Effector memory CD4-positive, alpha-beta T cell (primary cell): ENCODE measurements at regions not wholly inside any gene's neighbourhood (a gene's known extent, or its start where the extent isn't known, plus 50 kb on each side); places are given as distances from the start of the nearest gene placed in this dataset.
"Not testable (repeated sequence)": the region's sequence is repeated elsewhere in the genome, so short reads cannot be mapped to it uniquely, and the experiment has no call there.

Experiments
- DNase-seq, 3 donors: peaks; one replicate each; pipeline ENCODE4 v3.0.0-alpha.2; 2020
- H3K27ac ChIP-seq: 2 replicates; pipeline ENCODE4 v1.7.0; 2013; ENCODE audit warnings: mild to moderate bottlenecking, low read length, moderate library complexity; ENCODE audit not compliant: insufficient read depth, poor library complexity, severe bottlenecking
- H3K27me3 ChIP-seq: replicated peaks from 2 replicates; pipeline ENCODE4 v1.7.0; 2013; ENCODE audit warnings: mild to moderate bottlenecking, low read length; ENCODE audit not compliant: insufficient read depth, control insufficient read depth, poor library complexity, severe bottlenecking
- H3K36me3 ChIP-seq: 2 replicates; pipeline ENCODE4 v1.7.0; 2013; ENCODE audit warnings: mild to moderate bottlenecking, low read length, moderate library complexity; ENCODE audit not compliant: control insufficient read depth, insufficient read depth
- H3K4me1 ChIP-seq: 2 replicates; pipeline ENCODE4 v1.7.0; 2013; ENCODE audit warnings: low read length, mild to moderate bottlenecking; ENCODE audit not compliant: control insufficient read depth, insufficient read depth, poor library complexity, severe bottlenecking
- H3K4me3 ChIP-seq: 2 replicates; pipeline ENCODE4 v1.7.0; 2013; ENCODE audit warnings: low read length, low read depth, mild to moderate bottlenecking; ENCODE audit not compliant: insufficient read depth, poor library complexity, severe bottlenecking
- H3K9me3 ChIP-seq: 2 replicates; pipeline ENCODE4 v1.7.0; 2013; ENCODE audit warnings: mild to moderate bottlenecking, low read length, moderate library complexity; ENCODE audit not compliant: control insufficient read depth

DNA sequence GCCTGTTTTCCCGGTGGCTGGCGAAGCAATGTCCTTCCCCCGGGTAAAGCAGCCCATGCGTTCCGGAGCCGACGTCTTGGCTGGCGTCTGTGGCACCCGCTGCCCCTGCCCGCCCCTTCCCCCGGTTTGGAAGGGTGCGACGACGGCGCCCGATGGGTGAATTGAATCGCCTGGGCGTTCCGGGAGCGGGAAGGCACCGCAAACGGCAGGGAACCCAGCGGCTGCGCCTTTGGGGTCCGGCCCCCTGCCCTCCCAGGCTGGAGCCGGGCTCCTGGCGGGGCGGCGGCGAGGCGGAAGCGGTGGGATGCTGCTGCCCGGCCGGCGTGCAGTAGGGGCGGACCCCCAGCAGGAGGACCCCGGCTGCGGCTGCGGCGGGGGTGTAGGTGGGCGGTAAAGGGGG, 123.6 kb upstream of the RHOU start:
- H3K36me3 ChIP-seq, H3K4me3 ChIP-seq, H3K27me3 ChIP-seq, DNase-seq, H3K9me3 ChIP-seq, H3K27ac ChIP-seq, H3K4me1 ChIP-seq: not testable (repeated sequence)

DNA sequence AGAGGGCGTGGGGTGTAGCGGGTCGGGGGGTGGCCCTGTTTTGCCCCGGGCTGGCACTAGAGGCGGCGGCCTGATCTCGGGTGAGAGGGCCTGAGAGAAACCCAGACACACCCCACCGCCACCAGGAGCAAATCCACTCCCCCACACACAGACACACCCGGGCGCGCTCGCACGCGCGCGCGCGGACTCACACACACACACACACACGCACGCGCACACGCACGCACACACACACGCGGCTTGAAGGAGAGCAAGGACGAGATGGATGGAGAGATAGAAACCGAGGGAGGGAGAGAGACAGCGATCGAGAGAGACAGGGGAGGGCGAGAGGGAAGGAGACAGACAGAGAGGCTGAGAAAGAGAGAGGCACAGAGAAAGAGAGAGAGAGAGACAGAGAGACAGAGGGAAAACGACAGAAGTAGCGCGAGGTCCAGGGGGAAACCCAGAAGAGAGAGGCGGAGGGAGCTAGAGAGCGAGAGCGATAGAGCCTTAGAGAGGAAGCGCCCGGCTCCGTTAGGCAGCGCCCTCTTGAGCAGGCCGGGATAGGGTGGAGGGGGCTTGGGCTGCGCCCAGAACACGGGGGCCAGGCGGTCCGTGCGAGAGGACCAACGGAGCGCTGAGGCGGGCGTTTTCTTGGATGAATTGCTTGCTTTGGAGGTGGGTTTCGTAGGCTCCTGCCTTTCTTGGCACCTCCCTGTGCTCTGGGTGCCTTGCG, 113.1 kb upstream of the RHOU start:
- H3K4me3 ChIP-seq, DNase-seq, H3K4me1 ChIP-seq, H3K27ac ChIP-seq, H3K36me3 ChIP-seq, H3K9me3 ChIP-seq, H3K27me3 ChIP-seq: not testable (repeated sequence)

DNA sequence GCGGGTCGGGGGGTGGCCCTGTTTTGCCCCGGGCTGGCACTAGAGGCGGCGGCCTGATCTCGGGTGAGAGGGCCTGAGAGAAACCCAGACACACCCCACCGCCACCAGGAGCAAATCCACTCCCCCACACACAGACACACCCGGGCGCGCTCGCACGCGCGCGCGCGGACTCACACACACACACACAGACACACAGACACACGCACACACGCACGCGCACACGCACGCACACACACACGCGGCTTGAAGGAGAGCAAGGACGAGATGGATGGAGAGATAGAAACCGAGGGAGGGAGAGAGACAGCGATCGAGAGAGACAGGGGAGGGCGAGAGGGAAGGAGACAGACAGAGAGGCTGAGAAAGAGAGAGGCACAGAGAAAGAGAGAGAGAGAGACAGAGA, 108.8 kb upstream of the RHOU start:
- not testable (repeated sequence) for H3K27me3 ChIP-seq

DNA sequence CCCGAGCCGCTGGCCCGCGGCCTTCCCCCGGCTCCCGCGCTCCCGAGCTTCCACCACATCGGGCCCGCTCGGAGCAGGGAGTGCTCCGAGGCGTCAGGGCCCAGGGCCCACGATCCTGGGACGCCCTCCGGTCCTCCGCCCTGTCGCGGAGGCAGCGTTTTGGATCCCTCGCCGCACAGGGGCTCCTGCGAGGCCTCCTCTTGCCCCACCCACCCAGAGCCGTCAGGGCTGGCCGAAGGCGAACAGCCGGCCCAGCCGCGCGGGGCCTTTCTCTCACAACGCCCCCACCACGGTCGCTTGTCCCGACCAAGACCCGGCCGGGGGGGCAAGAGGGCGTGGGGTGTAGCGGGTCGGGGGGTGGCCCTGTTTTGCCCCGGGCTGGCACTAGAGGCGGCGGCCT, 102.4 kb upstream of the RHOU start:
- not testable (repeated sequence) for H3K4me1 ChIP-seq, H3K9me3 ChIP-seq, H3K4me3 ChIP-seq, H3K27me3 ChIP-seq, H3K27ac ChIP-seq, H3K36me3 ChIP-seq, DNase-seq

More for the DNA sequence above, 108.8 kb upstream of the RHOU start:
- H3K27ac ChIP-seq, H3K4me1 ChIP-seq, H3K4me3 ChIP-seq, H3K9me3 ChIP-seq, DNase-seq, H3K36me3 ChIP-seq: not testable (repeated sequence)

DNA sequence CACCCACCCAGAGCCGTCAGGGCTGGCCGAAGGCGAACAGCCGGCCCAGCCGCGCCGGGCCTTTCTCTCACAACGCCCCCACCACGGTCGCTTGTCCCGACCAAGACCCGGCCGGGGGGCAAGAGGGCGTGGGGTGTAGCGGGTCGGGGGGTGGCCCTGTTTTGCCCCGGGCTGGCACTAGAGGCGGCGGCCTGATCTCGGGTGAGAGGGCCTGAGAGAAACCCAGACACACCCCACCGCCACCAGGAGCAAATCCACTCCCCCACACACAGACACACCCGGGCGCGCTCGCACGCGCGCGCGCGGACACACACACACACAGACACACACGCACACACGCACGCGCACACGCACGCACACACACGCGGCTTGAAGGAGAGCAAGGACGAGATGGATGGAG, 100.0 kb upstream of the RHOU start:
- H3K4me1 ChIP-seq, H3K27me3 ChIP-seq: not testable (repeated sequence)
- peak; percentile 8 to 70 (median 34) for DNase-seq

DNA sequence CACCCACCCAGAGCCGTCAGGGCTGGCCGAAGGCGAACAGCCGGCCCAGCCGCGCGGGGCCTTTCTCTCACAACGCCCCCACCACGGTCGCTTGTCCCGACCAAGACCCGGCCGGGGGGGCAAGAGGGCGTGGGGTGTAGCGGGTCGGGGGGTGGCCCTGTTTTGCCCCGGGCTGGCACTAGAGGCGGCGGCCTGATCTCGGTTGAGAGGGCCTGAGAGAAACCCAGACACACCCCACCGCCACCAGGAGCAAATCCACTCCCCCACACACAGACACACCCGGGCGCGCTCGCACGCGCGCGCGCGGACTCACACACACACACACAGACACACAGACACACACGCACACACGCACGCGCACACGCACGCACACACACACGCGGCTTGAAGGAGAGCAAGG, 97.8 kb upstream of the RHOU start:
- H3K4me1 ChIP-seq, H3K27ac ChIP-seq, H3K9me3 ChIP-seq, H3K4me3 ChIP-seq, H3K27me3 ChIP-seq, H3K36me3 ChIP-seq, DNase-seq: not testable (repeated sequence)

More for the DNA sequence above, 100.0 kb upstream of the RHOU start:
- H3K27ac ChIP-seq, H3K9me3 ChIP-seq, H3K36me3 ChIP-seq: not testable (repeated sequence)
- H3K4me3 ChIP-seq = peak overlapping the region; percentile 32

DNA sequence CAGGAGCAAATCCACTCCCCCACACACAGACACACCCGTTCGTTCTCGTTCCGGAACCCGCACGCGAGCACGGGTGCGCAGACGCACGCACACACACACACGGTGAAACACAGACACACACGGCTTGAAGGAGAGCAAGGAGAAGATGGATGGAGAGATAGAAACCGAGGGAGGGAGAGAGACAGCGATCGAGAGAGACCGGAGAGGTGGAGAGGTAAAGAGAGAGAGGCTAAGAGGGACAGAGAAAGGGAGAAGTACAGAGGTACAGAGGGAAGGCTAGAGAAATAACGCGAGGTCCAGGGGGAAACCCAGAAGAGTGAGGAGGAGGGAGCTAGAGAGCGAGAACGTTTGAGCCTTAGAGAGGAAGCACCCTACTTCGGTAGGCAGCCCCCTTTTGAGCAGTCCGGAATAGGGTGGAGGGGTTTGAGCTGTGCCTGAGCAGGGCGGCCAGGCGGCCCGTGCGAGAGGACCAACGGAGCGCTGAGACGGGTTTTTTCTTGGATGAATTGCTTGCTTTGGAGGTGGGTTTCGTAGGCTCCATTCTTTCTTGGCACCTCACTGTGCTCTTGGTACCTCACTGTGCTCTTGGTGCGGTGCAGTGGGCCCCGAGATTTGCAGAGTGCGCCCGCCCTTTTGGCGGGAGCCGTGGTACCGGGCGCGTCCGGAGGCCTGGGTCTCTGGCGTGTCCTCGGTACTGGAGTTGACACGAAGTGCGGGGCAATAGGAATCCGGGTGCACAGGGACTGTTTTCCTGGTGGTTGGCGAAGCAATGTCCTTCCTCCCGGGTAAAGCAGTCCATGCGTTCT, 88.4 kb upstream of the RHOU start:
- peaks cover 43% of the 10 kb centered on the region for H3K27me3 ChIP-seq
- DNase-seq = peak in 1 of 3 donors; percentile 14

DNA sequence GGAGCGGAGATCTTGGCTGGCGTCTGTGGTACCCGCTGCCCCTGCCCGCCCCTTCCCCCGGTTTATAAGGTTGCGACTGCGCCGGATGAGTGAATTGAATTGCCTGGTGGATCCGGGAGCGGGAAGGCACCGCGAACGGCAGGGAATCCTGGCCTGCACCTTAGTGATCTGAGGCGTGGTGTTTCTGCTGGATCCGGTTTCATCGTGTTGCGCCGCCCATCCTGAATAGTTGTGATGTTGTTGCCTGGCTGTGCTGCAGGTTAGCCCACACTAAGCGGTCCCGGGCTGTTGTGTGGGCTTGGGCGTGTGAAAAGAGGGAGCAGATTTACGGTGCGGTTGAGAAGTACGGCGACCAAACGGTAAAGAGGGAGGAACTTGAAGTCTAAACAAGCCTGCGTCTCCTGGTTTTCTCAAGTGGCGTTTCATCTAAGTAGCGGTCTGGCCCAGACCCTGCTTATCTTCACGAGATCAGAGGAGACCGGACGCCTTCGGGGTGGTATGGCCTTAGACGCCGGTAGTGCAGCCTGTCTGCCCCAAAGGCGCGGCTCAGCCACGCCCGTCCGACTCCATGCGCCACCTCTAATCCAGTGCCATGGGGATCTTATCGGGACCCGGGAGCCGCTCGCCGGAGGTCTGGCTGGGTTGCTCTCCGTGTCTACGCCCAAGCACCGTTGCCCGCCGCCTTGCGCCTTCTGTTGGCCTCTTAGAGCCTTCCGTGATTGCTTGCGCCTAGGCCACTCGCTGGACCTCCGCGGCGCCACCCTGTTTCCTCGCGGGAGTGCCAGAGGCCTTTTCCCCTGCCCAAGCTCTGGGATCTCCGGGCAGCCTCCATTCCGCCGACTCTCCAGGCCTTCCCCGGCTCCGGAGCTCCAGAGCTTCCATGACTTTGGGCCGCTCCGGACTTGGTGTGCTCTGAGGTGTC, 87.5 kb upstream of the RHOU start:
- no peaks in the 10 kb centered on the region for H3K36me3 ChIP-seq

More for the DNA sequence above, 88.4 kb upstream of the RHOU start:
- H3K27ac ChIP-seq = no peak overlapping the region
- peak overlapping the region; percentile 62 for H3K4me3 ChIP-seq
- H3K9me3 ChIP-seq = no peaks in the 10 kb centered on the region
- H3K36me3 ChIP-seq = no peaks in the 10 kb centered on the region
- H3K4me1 ChIP-seq = peaks cover 25% of the 10 kb centered on the region

DNA sequence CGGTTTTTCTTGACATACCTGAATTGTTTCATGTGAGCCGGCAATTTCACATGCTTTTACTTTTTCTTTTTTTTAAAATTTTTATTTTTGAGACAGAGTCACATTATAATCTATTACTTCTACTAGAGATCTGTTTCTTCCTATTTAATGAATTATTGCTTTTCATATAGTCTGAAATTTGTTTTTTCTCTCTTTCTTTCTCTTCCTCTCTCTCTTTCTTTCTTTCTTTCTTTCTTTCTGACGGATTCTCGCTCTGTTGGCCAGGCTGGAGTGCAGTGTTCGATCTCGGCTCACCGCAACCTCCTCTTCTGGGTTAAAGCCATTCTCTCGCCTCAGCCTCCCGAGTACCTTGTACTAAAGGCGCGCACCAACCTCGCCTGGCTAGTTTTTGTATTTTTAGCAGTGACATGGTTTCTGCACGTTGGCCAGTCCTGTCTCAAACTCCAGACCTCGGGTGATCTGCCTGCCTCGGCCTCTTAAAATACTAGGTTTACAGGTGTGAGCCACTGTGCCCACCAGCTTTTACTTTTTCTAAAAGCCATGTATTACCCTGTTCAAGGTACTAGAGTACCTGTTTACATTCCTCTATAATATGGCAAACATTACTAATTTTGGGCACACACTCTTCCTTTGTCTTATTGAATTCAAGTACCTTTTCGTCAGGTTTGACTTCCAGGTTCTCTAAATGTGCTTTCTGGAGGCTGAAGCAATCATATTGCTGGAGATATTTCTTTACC, 86.5 kb upstream of the RHOU start:
- Histone ChIP-seq H3K27me3 (peaks cover 49% of the 10 kb centered on the region), H3K9me3 (no peaks in the 10 kb centered on the region), H3K36me3 (no peaks in the 10 kb centered on the region), H3K4me1 (peaks cover 25% of the 10 kb centered on the region), H3K27ac (no peak overlapping the region), H3K4me3 (no peak overlapping the region)
- no peak for DNase-seq

More for the DNA sequence above, 87.5 kb upstream of the RHOU start:
- DNase-seq = peak in 1 of 3 donors; percentile 0
- H3K27ac ChIP-seq = no peak overlapping the region
- peaks cover 49% of the 10 kb centered on the region for H3K27me3 ChIP-seq
- H3K4me3 ChIP-seq = peak overlapping the region; percentile 62
- H3K4me1 ChIP-seq = peaks cover 25% of the 10 kb centered on the region
- H3K9me3 ChIP-seq = no peaks in the 10 kb centered on the region
